H1 (cell line): ENCODE measurements at regions not wholly inside any gene's neighbourhood (a gene's known extent, or its start where the extent isn't known, plus 50 kb on each side); places are given as distances from the start of the nearest gene placed in this dataset.

Experiments
- CTCF ChIA-PET: fragments of 300-600 bp; sonication (Branson Sonifier 250); formaldehyde crosslinking; loops from one replicate; lab custom pipeline; 2021; ENCODE audit not compliant: partially characterized antibody; lab: Charles Lee
- POLR2A ChIA-PET: fragments of 300-600 bp; sonication (Branson Sonifier 250); formaldehyde crosslinking; loops from one replicate; lab custom pipeline; 2021; ENCODE audit warnings: inconsistent platforms; ENCODE audit not compliant: partially characterized antibody; lab: Charles Lee
- DNase-seq, 2 experiments: peaks; one replicate each; pipeline versions ENCODE4 v3.0.0 to v3.0.0-alpha.2; 2010 to 2022; ENCODE audit warnings: low spot score in 2 of 2, low read depth in 1 of 2, mixed read lengths in 1 of 2
- FAIRE-seq: peaks from 2 replicates; lab custom pipeline; 2011; peaks lifted over from hg19 to GRCh38; lab: Jason Lieb, UNC
- H2AFZ ChIP-seq: 2 replicates; pipeline ENCODE4 v1.8.1; 2012; ENCODE audit warnings: low read length, inconsistent platforms
- H2AK5ac ChIP-seq: 2 replicates; pipeline ENCODE4 v1.6.1; 2013; ENCODE audit warnings: low read depth, low read length
- H2BK120ac ChIP-seq: replicated peaks from 2 replicates; pipeline ENCODE3; 2013; ENCODE audit warnings: low read depth, low read length, inconsistent platforms
- H2BK12ac ChIP-seq: 2 replicates; pipeline ENCODE4 v1.6.1; 2013; ENCODE audit warnings: low read depth, low read length
- H2BK15ac ChIP-seq: 2 replicates; pipeline ENCODE4 v1.6.1; 2013; ENCODE audit warnings: low read length
- H2BK20ac ChIP-seq: 2 replicates; pipeline ENCODE4 v1.6.1; 2013; ENCODE audit warnings: low read length
- H2BK5ac ChIP-seq: 2 replicates; pipeline ENCODE4 v1.6.1; 2013; ENCODE audit warnings: low read depth, low read length
- H3K14ac ChIP-seq: 2 replicates; pipeline ENCODE4 v1.6.1; 2013; ENCODE audit warnings: inconsistent platforms; ENCODE audit not compliant: insufficient read length
- H3K18ac ChIP-seq: 2 replicates; pipeline ENCODE4 v1.6.1; 2013; ENCODE audit warnings: low read length; ENCODE audit errors: extremely low read depth
- H3K23ac ChIP-seq: 2 replicates; pipeline ENCODE4 v1.6.1; 2013; ENCODE audit warnings: inconsistent platforms; ENCODE audit not compliant: insufficient read length
- H3K23me2 ChIP-seq: 2 replicates; pipeline ENCODE4 v1.6.1; 2013; ENCODE audit warnings: low read depth, low read length
- H3K27ac ChIP-seq: 2 replicates; pipeline ENCODE4 v1.6.1; 2011; ENCODE audit warnings: low read depth, low read length, inconsistent platforms
- H3K27me3 ChIP-seq, 4 experiments: replicated peaks in 1 of 4; 1 replicate in 1 of 4; 2 replicates in 3 of 4; pipeline versions ENCODE4 v1.6.1 to v1.8.1; 2011 to 2013; ENCODE audit warnings: low read length in 3 of 4, mild to moderate bottlenecking in 3 of 4, inconsistent platforms in 2 of 4, mixed read lengths in 2 of 4, moderate library complexity in 1 of 4; ENCODE audit not compliant: control insufficient read depth in 3 of 4, insufficient read depth in 3 of 4; ENCODE audit errors: extremely low read depth in 1 of 4
- H3K36me3 ChIP-seq, 4 experiments: 2 replicates each; pipeline versions ENCODE4 v1.6.1 to v1.8.1; 2011 to 2013; ENCODE audit warnings: mild to moderate bottlenecking in 4 of 4, low read length in 3 of 4, moderate library complexity in 2 of 4, control low read depth in 1 of 4, inconsistent platforms in 1 of 4; ENCODE audit not compliant: insufficient read depth in 4 of 4, control insufficient read depth in 2 of 4
- H3K4ac ChIP-seq: replicated peaks from 2 replicates; pipeline ENCODE3; 2013; ENCODE audit warnings: low read length, low read depth, mixed read lengths, inconsistent platforms; ENCODE audit not compliant: insufficient read length
- H3K4me1 ChIP-seq, 4 experiments: replicated peaks in 1 of 4; 1 replicate in 1 of 4; 2 replicates in 3 of 4; pipeline versions ENCODE4 v1.6.1 to v1.8.1; 2011 to 2013; ENCODE audit warnings: low read length in 3 of 4, inconsistent platforms in 2 of 4, mixed read lengths in 1 of 4; ENCODE audit not compliant: insufficient read depth in 4 of 4, control insufficient read depth in 3 of 4
- H3K4me2 ChIP-seq, 2 experiments: 2 replicates each; pipeline versions ENCODE4 v1.6.1 to v1.8.1; 2011 to 2013; ENCODE audit warnings: low read depth in 2 of 2, low read length in 2 of 2, control low read depth in 1 of 2, inconsistent platforms in 1 of 2, mild to moderate bottlenecking in 1 of 2; ENCODE audit not compliant: insufficient read depth in 1 of 2
- H3K4me3 ChIP-seq, 4 experiments: fragments of 200-600, 300-600 bp in 1 of 4; sonication (generic), shearing (Covaris generic), sonication (Bioruptor Twin) in 1 of 4; 2 replicates each; pipeline versions ENCODE4 v1.5.1 to v1.8.1; 2011 to 2016; ENCODE audit warnings: low read length in 4 of 4, low read depth in 3 of 4, control low read depth in 2 of 4, inconsistent platforms in 2 of 4, mild to moderate bottlenecking in 2 of 4, mixed read lengths in 1 of 4, moderate library complexity in 1 of 4; ENCODE audit not compliant: insufficient read depth in 2 of 4; ENCODE audit errors: extremely low read depth in 1 of 4
- H3K56ac ChIP-seq: replicated peaks from 2 replicates; pipeline ENCODE3; 2013; ENCODE audit warnings: low read depth, mild to moderate bottlenecking, mixed read lengths, low read length, inconsistent platforms; ENCODE audit not compliant: insufficient read length
- H3K79me1 ChIP-seq: 2 replicates; pipeline ENCODE4 v1.6.1; 2013; ENCODE audit warnings: low read depth, low read length, control low read depth
- H3K79me2 ChIP-seq, 2 experiments: 2 replicates each; pipeline versions ENCODE4 v1.6.1 to v1.8.1; 2012 to 2013; ENCODE audit warnings: low read length in 2 of 2, mild to moderate bottlenecking in 2 of 2, inconsistent platforms in 1 of 2; ENCODE audit not compliant: insufficient read depth in 2 of 2, control insufficient read depth in 1 of 2
- H3K9ac ChIP-seq, 4 experiments: replicated peaks in 1 of 4; 1 replicate in 1 of 4; 2 replicates in 3 of 4; pipeline versions ENCODE4 v1.6.1 to v1.8.1; 2011 to 2013; ENCODE audit warnings: low read depth in 3 of 4, low read length in 3 of 4, control low read depth in 2 of 4, mild to moderate bottlenecking in 2 of 4, moderate library complexity in 2 of 4, inconsistent platforms in 1 of 4; ENCODE audit errors: extremely low read depth in 1 of 4
- H3K9me3 ChIP-seq, 2 experiments: 2 replicates each; pipeline versions ENCODE4 v1.6.1 to v1.8.1; 2012 to 2013; ENCODE audit warnings: mild to moderate bottlenecking in 2 of 2, moderate library complexity in 2 of 2, control low read depth in 1 of 2, inconsistent platforms in 1 of 2, low read depth in 1 of 2, low read length in 1 of 2, mixed read lengths in 1 of 2; ENCODE audit not compliant: insufficient read depth in 2 of 2
- H4K20me1 ChIP-seq, 2 experiments: replicated peaks in 1 of 2; 2 replicates each; pipeline versions ENCODE3 to v1.8.1; 2011 to 2013; ENCODE audit warnings: inconsistent platforms in 2 of 2, low read length in 2 of 2, mild to moderate bottlenecking in 1 of 2; ENCODE audit not compliant: insufficient read depth in 2 of 2, control insufficient read depth in 1 of 2
- H4K5ac ChIP-seq: 2 replicates; pipeline ENCODE4 v1.6.1; 2013; ENCODE audit warnings: low read length, low read depth, mixed read lengths, inconsistent platforms; ENCODE audit not compliant: insufficient read length
- H4K8ac ChIP-seq: 2 replicates; pipeline ENCODE4 v1.8.0; 2013; ENCODE audit warnings: mild to moderate bottlenecking, moderate library complexity, low read length, inconsistent platforms; ENCODE audit not compliant: insufficient read depth; ENCODE audit errors: extremely low read depth
- H4K91ac ChIP-seq: replicated peaks from 2 replicates; pipeline ENCODE3; 2013; ENCODE audit warnings: low read length, mixed read lengths, inconsistent platforms; ENCODE audit not compliant: insufficient read length
- ASH2L ChIP-seq: fragments of 200-600, 300-600 bp; sonication (generic); IDR thresholded peaks from one replicate; pipeline ENCODE4 v1.7.1; 2017; ENCODE audit warnings: low read length
- HDAC2 ChIP-seq, 2 experiments: fragments of 300-600 bp in 1 of 2; sonication (generic) in 1 of 2; IDR thresholded peaks; 2 replicates each; pipeline ENCODE4 v1.6.1; 2011 to 2012; ENCODE audit warnings: low read depth in 2 of 2, low read length in 2 of 2, mild to moderate bottlenecking in 2 of 2, moderate library complexity in 2 of 2, borderline replicate concordance in 1 of 2, inconsistent platforms in 1 of 2
- RBBP5 ChIP-seq: IDR thresholded peaks from 2 replicates; pipeline ENCODE4 v1.7.1; 2012; ENCODE audit warnings: low read depth, mild to moderate bottlenecking, inconsistent platforms, low read length, moderate library complexity, borderline replicate concordance
- SAP30 ChIP-seq: fragments of 300-600 bp; sonication (generic); IDR thresholded peaks from 2 replicates; pipeline ENCODE4 v1.7.1; 2012; ENCODE audit warnings: low read length, moderate library complexity, mild to moderate bottlenecking, inconsistent platforms; ENCODE audit not compliant: insufficient read depth, insufficient replicate concordance
- SIX5 ChIP-seq: IDR thresholded peaks from 2 replicates; pipeline ENCODE4 v1.6.1; 2011; ENCODE audit warnings: mild to moderate bottlenecking, low read depth, low read length
- YY1 ChIP-seq: IDR thresholded peaks from 2 replicates; pipeline ENCODE4 v1.6.1; 2011; ENCODE audit warnings: low read depth, mild to moderate bottlenecking, low read length
- WGBS, 2 experiments: shearing (Covaris generic) in 1 of 2; methylation state at CpG; one replicate each; pipeline versions ENCODE4 v1.1.6 to v1.1.7; 2013 to 2015; ENCODE audit warnings: low lambda C conversion rate in 2 of 2, mixed read lengths in 2 of 2, inconsistent platforms in 1 of 2, low coverage in 1 of 2, missing lambda C conversion rate in 1 of 2; ENCODE audit not compliant: insufficient replicate concordance in 2 of 2, insufficient coverage in 1 of 2, insufficient read length in 1 of 2; ENCODE audit errors: extremely low coverage in 1 of 2, missing lambda C conversion rate in 1 of 2; 5-methylcytosine and 5-hydroxymethylcytosine counted together
- TF ChIP-seq, protein P1 (sequence below): IDR thresholded peaks from 2 replicates; pipeline ENCODE4 v1.6.1; 2012; ENCODE audit warnings: low read length, inconsistent platforms

DNA sequence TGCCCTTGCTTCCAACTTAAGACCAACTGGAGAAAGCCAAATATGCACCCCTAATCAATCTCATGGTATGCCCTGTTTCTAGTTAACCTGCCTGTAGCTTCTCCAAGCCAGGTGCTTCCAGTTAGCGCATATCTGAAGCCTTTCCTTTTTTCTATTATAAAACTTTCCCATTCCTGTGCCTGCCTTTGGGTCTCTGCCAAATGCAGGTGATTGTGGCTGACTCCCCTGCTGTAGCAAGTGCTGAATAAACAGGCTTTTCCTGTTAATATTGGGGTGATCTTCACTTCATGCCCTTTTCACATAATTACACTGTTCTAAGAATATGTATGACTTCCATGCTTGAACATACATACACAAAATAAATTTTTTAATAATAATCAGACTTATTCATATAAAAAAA is 207.4 kb downstream of the TANC2 start:
- H2BK12ac ChIP-seq = no peak overlapping the region
- no peaks in the 10 kb centered on the region for H3K79me1 ChIP-seq
- CTCF ChIA-PET = interaction anchor here (0.6 kb wide), 1 partner anchor 179 kb away, joined by 3 read pairs; no protein-coding TSS in a partner anchor
- H3K18ac ChIP-seq = no peak overlapping the region
- H2AFZ ChIP-seq = no peak overlapping the region
- peaks cover 0 to 6% of the 10 kb centered on the region in 2 experiments; a peak in 2 of 4 replicates for H3K9me3 ChIP-seq
- WGBS, 2 experiments = 84% methylated on average over 1 of the region's 1 CpG; no CpG with 5 or more reads in 1 of the 2 experiments
- POLR2A ChIA-PET = no interaction called here
- no peak for FAIRE-seq
- H3K4me2 ChIP-seq = no peak overlapping the region
- no peak overlapping the region for H3K27ac ChIP-seq
- H4K5ac ChIP-seq = no peak overlapping the region
- no peaks in the 10 kb centered on the region for H3K36me3 ChIP-seq
- peaks cover 0 to 3% (median 0%) of the 10 kb centered on the region in 4 experiments; a peak in 1 of 7 replicates for H3K4me1 ChIP-seq
- H2AK5ac ChIP-seq = no peak overlapping the region
- H3K9ac ChIP-seq = no peak overlapping the region
- H3K23ac ChIP-seq = no peak overlapping the region
- H2BK20ac ChIP-seq = no peak overlapping the region
- no peak overlapping the region for H2BK120ac ChIP-seq
- no peak overlapping the region for H4K91ac ChIP-seq
- H3K14ac ChIP-seq = no peak overlapping the region
- no peaks in the 10 kb centered on the region for H3K23me2 ChIP-seq
- no peak for TF ChIP-seq SAP30
- no peak for TF ChIP-seq YY1
- no peak for TF ChIP-seq ASH2L
- TF ChIP-seq RBBP5 = no peak
- no peak for TF ChIP-seq SIX5
- no peak for TF ChIP-seq HDAC2 (IDR thresholded peaks at IDR 0.05; ENCODE audit: borderline replicate concordance in 1 of 2, low read depth in 2 of 2, low read length in 2 of 2)
- TF ChIP-seq, protein P1, sequence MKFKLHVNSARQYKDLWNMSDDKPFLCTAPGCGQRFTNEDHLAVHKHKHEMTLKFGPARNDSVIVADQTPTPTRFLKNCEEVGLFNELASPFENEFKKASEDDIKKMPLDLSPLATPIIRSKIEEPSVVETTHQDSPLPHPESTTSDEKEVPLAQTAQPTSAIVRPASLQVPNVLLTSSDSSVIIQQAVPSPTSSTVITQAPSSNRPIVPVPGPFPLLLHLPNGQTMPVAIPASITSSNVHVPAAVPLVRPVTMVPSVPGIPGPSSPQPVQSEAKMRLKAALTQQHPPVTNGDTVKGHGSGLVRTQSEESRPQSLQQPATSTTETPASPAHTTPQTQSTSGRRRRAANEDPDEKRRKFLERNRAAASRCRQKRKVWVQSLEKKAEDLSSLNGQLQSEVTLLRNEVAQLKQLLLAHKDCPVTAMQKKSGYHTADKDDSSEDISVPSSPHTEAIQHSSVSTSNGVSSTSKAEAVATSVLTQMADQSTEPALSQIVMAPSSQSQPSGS = no peak
- H2BK5ac ChIP-seq = no peak overlapping the region
- H4K8ac ChIP-seq = no peak overlapping the region
- H2BK15ac ChIP-seq = no peak overlapping the region
- H3K27me3 ChIP-seq = no peaks in the 10 kb centered on the region
- DNase-seq = no peak
- no peak overlapping the region for H3K4ac ChIP-seq
- H3K4me3 ChIP-seq = no peak overlapping the region
- no peak overlapping the region for H3K56ac ChIP-seq
- no peaks in the 10 kb centered on the region for H3K79me2 ChIP-seq
- no peaks in the 10 kb centered on the region for H4K20me1 ChIP-seq
